Hippocampal formation (tissue), 2 donors: ENCODE measurements at regions not wholly inside any gene's neighbourhood (a gene's known extent, or its start where the extent isn't known, plus 50 kb on each side); places are given as distances from the start of the nearest gene placed in this dataset.
A peak's percentile ranks its signal among the peaks of the same experiment; 100 is the strongest.

Experiments used
- DNase-seq, 2 donors: peaks; one replicate each; lab custom pipeline; 2025; lab: John Stamatoyannopoulos, UW

GRCh38 chr3:66592927-66593625 is 92.3 kb upstream of the LRIG1 start:
- DNase-seq = no peak

GRCh38 chr3:66593978-66594377 is 93.2 kb upstream of the LRIG1 start:
- no peak for DNase-seq

GRCh38 chr3:66597308-66597863 is 96.6 kb upstream of the LRIG1 start:
- DNase-seq = no peak

- DNase-seq = peak in 1 of 2 donors; percentile 11
Observed at GRCh38 chr3:66598168-66598567, 97.3 kb upstream of the LRIG1 start.

- no peak for DNase-seq
Observed at GRCh38 chr3:66602237-66602636, 101.4 kb upstream of the LRIG1 start.

GRCh38 chr3:66602691-66603090 is 101.9 kb upstream of the LRIG1 start:
- DNase-seq = no peak

GRCh38 chr3:66603151-66603611 is 102.4 kb upstream of the LRIG1 start:
- DNase-seq = no peak

GRCh38 chr3:66604481-66604880 is 103.7 kb upstream of the LRIG1 start:
- DNase-seq = no peak

- DNase-seq = no peak
Observed at GRCh38 chr3:66606126-66606525, 105.3 kb upstream of the LRIG1 start.

- DNase-seq = no peak
Observed at GRCh38 chr3:66606868-66607267, 106.0 kb upstream of the LRIG1 start.

GRCh38 chr3:66609660-66610561 is 109.1 kb upstream of the LRIG1 start:
- no peak for DNase-seq

- DNase-seq = no peak
Observed at GRCh38 chr3:66610562-66610909, 109.7 kb upstream of the LRIG1 start.

GRCh38 chr3:66615643-66616301 is 115.0 kb upstream of the LRIG1 start:
- DNase-seq = no peak

- no peak for DNase-seq
Observed at GRCh38 chr3:66617351-66617750, 116.5 kb upstream of the LRIG1 start.

- DNase-seq = no peak
Observed at GRCh38 chr3:66618066-66618465, 117.2 kb upstream of the LRIG1 start.

- no peak for DNase-seq
Observed at GRCh38 chr3:66620296-66620695, 119.5 kb upstream of the LRIG1 start.

- DNase-seq = no peak
Observed at GRCh38 chr3:66622756-66623457, 122.1 kb upstream of the LRIG1 start.

GRCh38 chr3:66625505-66626216 is 124.8 kb upstream of the LRIG1 start:
- no peak for DNase-seq

GRCh38 chr3:66629150-66629981 is 128.5 kb upstream of the LRIG1 start:
- DNase-seq = no peak

GRCh38 chr3:66629982-66630368 is 129.2 kb upstream of the LRIG1 start:
- no peak for DNase-seq
